ENCODE measurements at regions not wholly inside any gene's neighbourhood (a gene's known extent, or its start where the extent isn't known, plus 50 kb on each side); places are given as distances from the start of the nearest gene placed in this dataset.

- Mint-ChIP-seq H3K36me3 (ENCODE audit: insufficient read depth) (no peaks in the 10 kb centered on the region), H3K27me3 (no peaks in the 10 kb centered on the region), H3K4me3 (ENCODE audit: low read depth) (no peak overlapping the region), H3K27ac (no peak overlapping the region), H3K9me3 (ENCODE audit: low read depth) (peaks cover 3% of the 10 kb centered on the region), H3K4me1 (ENCODE audit: low read depth) (no peaks in the 10 kb centered on the region)
- DNase-seq (ENCODE audit: low spot score, unreplicated experiment): no peak
- TF ChIP-seq CTCF (IDR thresholded peaks at IDR 0.05; ENCODE audit: unreplicated experiment): no peak
Measured at GRCh38 chr4:101594588-101594987, 195.9 kb upstream of the BANK1 start.

GRCh38 chr4:101593666-101594065 is 196.9 kb upstream of the BANK1 start:
- no peaks in the 10 kb centered on the region for H3K36me3 Mint-ChIP-seq (ENCODE audit: insufficient read depth)
- no peak for TF ChIP-seq CTCF (IDR thresholded peaks at IDR 0.05; ENCODE audit: unreplicated experiment)
- no peaks in the 10 kb centered on the region for H3K27me3 Mint-ChIP-seq
- H3K9me3 Mint-ChIP-seq (ENCODE audit: low read depth): peaks cover 3% of the 10 kb centered on the region
- H3K4me1 Mint-ChIP-seq (ENCODE audit: low read depth): no peaks in the 10 kb centered on the region
- no peak overlapping the region for H3K27ac Mint-ChIP-seq
- no peak overlapping the region for H3K4me3 Mint-ChIP-seq (ENCODE audit: low read depth)
- DNase-seq (ENCODE audit: low spot score, unreplicated experiment): no peak

GRCh38 chr4:101584306-101584705 is 206.2 kb upstream of the BANK1 start:
- no peaks in the 10 kb centered on the region for H3K36me3 Mint-ChIP-seq (ENCODE audit: insufficient read depth)
- H3K4me1 Mint-ChIP-seq (ENCODE audit: low read depth): no peaks in the 10 kb centered on the region
- H3K9me3 Mint-ChIP-seq (ENCODE audit: low read depth): peaks cover 13% of the 10 kb centered on the region
- no peaks in the 10 kb centered on the region for H3K27me3 Mint-ChIP-seq
- H3K4me3 Mint-ChIP-seq (ENCODE audit: low read depth): no peak overlapping the region
- H3K27ac Mint-ChIP-seq: no peak overlapping the region
- TF ChIP-seq CTCF (IDR thresholded peaks at IDR 0.05; ENCODE audit: unreplicated experiment): no peak
- no peak for DNase-seq (ENCODE audit: low spot score, unreplicated experiment)

GRCh38 chr4:101563126-101563525 is 215.8 kb upstream of the PPP3CA start:
- Mint-ChIP-seq H3K9me3 (ENCODE audit: low read depth) (peaks cover 9% of the 10 kb centered on the region), H3K27me3 (no peaks in the 10 kb centered on the region), H3K4me3 (ENCODE audit: low read depth) (no peak overlapping the region), H3K4me1 (ENCODE audit: low read depth) (no peaks in the 10 kb centered on the region), H3K36me3 (ENCODE audit: insufficient read depth) (no peaks in the 10 kb centered on the region), H3K27ac (no peak overlapping the region)
- DNase-seq (ENCODE audit: low spot score, unreplicated experiment): no peak
- TF ChIP-seq CTCF (IDR thresholded peaks at IDR 0.05; ENCODE audit: unreplicated experiment): no peak

- Mint-ChIP-seq H3K9me3 (ENCODE audit: low read depth) (peaks cover 10% of the 10 kb centered on the region), H3K27me3 (no peaks in the 10 kb centered on the region), H3K4me1 (ENCODE audit: low read depth) (no peaks in the 10 kb centered on the region), H3K27ac (no peak overlapping the region), H3K36me3 (ENCODE audit: insufficient read depth) (no peaks in the 10 kb centered on the region), H3K4me3 (ENCODE audit: low read depth) (no peak overlapping the region)
- TF ChIP-seq CTCF (IDR thresholded peaks at IDR 0.05; ENCODE audit: unreplicated experiment): no peak
- no peak for DNase-seq (ENCODE audit: low spot score, unreplicated experiment)
Measured at GRCh38 chr4:101556842-101557241, 209.5 kb upstream of the PPP3CA start.

Data from progenitor cell of endocrine pancreas (in vitro differentiated cells).